ENCODE measurements at regions not wholly inside any gene's neighbourhood (a gene's known extent, or its start where the extent isn't known, plus 50 kb on each side); places are given as distances from the start of the nearest gene placed in this dataset.

- no peak for TF ChIP-seq HDGF (IDR thresholded peaks at IDR 0.05; ENCODE audit: borderline replicate concordance)
- TF ChIP-seq FOXK2 (IDR thresholded peaks at IDR 0.05), result no peak
Measured at GRCh38 chr16:66211651-66212050, 154.8 kb upstream of the CDH5 start.

Measured in HEK293T (cell line).